ENCODE measurements at regions not wholly inside any gene's neighbourhood (a gene's known extent, or its start where the extent isn't known, plus 50 kb on each side); places are given as distances from the start of the nearest gene placed in this dataset.

DNA sequence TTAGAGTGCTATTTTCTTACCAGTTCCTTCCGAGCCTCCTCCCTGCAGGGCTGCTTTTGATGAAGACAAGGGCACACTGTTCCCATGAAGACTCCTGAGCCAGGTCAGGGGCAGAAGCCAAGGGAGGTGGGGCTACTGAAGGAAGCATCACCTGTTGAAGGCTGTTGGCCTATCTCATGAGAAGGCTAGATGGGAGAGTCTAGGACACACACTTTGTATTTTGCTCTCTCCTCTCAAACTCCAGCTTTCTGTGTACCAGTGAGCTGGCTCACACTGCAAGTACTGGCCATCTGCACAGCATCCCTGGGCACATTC lies 683.2 kb upstream of the ID4 start:
- TF ChIP-seq CTCF (conservative IDR thresholded peaks at IDR 0.05) (no peak), ZFX (IDR thresholded peaks at IDR 0.05) (no peak)
- no peak overlapping the region for H3K27ac ChIP-seq

- H3K27ac ChIP-seq: no peak overlapping the region
- TF ChIP-seq CTCF (conservative IDR thresholded peaks at IDR 0.05): no peak
- TF ChIP-seq ZFX (IDR thresholded peaks at IDR 0.05): no peak
These were observed 680.7 kb upstream of the ID4 start for GRCh38 chr6:19156443-19156842.

- TF ChIP-seq CTCF (conservative IDR thresholded peaks at IDR 0.05) (no peak), ZFX (IDR thresholded peaks at IDR 0.05) (no peak)
- H3K27ac ChIP-seq: no peak overlapping the region
These were observed 679.7 kb upstream of the ID4 start for GRCh38 chr6:19157486-19157885.

- TF ChIP-seq ZFX (IDR thresholded peaks at IDR 0.05): no peak
- no peak for TF ChIP-seq CTCF (conservative IDR thresholded peaks at IDR 0.05)
- no peak overlapping the region for H3K27ac ChIP-seq
These were observed 678.6 kb upstream of the ID4 start for GRCh38 chr6:19158586-19158985.

DNA sequence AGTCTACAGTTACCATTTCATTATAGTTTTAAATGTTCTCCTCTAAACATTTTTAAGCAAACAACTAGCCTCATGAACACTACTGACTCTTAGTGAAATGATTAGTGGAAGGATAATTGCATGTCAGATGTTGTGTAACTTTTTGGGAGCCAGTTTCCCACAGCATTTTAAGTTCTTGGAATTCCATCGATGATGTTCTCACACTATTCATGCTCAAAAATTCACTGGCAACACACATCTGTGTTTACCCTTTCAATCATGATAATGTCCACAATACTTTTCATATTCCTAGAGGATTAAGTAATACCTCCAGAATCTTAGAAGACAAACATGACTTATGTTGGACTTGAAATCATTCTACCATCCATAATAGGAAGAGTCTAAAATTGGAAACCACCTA lies 678.1 kb upstream of the ID4 start:
- H3K27ac ChIP-seq: no peak overlapping the region
- TF ChIP-seq CTCF (conservative IDR thresholded peaks at IDR 0.05) (no peak), ZFX (IDR thresholded peaks at IDR 0.05) (no peak)

- TF ChIP-seq ZFX (IDR thresholded peaks at IDR 0.05): no peak
- TF ChIP-seq CTCF (conservative IDR thresholded peaks at IDR 0.05): no peak
- no peak overlapping the region for H3K27ac ChIP-seq
These were observed 677.6 kb upstream of the ID4 start for GRCh38 chr6:19159561-19159960.

DNA sequence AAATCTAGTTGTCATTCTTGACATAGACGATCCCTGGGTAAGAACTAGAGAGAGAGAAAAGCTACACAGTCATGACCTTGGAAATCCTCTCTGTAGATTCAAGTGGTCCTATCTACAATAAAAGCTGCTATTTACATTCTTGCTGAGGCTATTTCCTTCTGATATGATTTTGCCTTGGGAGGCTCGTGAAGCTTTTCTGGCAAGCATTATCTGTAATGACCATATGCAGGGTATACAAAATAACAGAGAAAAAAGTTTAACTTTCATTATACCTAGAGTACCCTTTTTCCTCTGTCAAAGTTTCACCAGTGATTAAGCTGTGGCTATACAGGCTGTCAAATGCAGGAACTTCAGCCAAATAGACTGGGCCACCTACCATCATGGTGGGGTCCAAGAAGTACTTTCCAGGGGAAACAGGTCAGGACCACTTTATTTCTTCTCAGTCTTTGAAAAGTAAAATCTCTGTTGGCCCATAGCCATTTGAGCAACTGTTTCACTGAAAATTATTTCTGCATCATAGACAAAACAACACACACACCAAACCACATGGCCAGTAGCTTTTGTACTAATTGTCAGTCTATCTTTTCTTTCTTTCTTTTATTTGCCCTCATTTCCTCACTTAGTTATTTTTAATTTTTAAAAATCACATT lies 677.0 kb upstream of the ID4 start:
- TF ChIP-seq ZFX (IDR thresholded peaks at IDR 0.05) (no peak), CTCF (conservative IDR thresholded peaks at IDR 0.05) (no peak)
- H3K27ac ChIP-seq: no peak overlapping the region
